ENCODE measurements at regions not wholly inside any gene's neighbourhood (a gene's known extent, or its start where the extent isn't known, plus 50 kb on each side); places are given as distances from the start of the nearest gene placed in this dataset.

DNA sequence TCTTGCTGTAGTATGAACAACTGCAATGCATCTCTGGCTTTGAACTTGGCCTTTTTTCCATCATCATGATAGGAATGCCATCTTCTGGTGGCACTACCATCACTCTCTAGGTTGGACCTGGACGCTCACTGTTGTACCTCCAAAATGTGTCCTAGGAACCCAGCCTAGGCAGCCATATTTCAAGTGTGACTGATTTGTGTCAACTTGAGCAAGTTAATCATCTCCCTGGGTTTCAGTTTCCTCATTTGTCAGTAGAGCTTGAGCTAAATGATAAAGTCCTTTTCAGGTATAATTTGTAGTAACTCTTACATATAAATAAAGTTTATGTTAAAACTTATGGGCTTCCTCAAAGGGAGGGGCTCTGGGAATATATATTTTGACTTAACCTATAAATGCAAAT, 241.7 kb upstream of the CEP162 start:
- TF ChIP-seq POLR2AphosphoS5 (IDR thresholded peaks at IDR 0.05): no peak
- TF ChIP-seq, protein P1, sequence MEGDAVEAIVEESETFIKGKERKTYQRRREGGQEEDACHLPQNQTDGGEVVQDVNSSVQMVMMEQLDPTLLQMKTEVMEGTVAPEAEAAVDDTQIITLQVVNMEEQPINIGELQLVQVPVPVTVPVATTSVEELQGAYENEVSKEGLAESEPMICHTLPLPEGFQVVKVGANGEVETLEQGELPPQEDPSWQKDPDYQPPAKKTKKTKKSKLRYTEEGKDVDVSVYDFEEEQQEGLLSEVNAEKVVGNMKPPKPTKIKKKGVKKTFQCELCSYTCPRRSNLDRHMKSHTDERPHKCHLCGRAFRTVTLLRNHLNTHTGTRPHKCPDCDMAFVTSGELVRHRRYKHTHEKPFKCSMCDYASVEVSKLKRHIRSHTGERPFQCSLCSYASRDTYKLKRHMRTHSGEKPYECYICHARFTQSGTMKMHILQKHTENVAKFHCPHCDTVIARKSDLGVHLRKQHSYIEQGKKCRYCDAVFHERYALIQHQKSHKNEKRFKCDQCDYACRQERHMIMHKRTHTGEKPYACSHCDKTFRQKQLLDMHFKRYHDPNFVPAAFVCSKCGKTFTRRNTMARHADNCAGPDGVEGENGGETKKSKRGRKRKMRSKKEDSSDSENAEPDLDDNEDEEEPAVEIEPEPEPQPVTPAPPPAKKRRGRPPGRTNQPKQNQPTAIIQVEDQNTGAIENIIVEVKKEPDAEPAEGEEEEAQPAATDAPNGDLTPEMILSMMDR (IDR thresholded peaks at IDR 0.05): no peak
